ENCODE measurements at regions not wholly inside any gene's neighbourhood (a gene's known extent, or its start where the extent isn't known, plus 50 kb on each side); places are given as distances from the start of the nearest gene placed in this dataset.

- TF ChIP-seq, protein P1, sequence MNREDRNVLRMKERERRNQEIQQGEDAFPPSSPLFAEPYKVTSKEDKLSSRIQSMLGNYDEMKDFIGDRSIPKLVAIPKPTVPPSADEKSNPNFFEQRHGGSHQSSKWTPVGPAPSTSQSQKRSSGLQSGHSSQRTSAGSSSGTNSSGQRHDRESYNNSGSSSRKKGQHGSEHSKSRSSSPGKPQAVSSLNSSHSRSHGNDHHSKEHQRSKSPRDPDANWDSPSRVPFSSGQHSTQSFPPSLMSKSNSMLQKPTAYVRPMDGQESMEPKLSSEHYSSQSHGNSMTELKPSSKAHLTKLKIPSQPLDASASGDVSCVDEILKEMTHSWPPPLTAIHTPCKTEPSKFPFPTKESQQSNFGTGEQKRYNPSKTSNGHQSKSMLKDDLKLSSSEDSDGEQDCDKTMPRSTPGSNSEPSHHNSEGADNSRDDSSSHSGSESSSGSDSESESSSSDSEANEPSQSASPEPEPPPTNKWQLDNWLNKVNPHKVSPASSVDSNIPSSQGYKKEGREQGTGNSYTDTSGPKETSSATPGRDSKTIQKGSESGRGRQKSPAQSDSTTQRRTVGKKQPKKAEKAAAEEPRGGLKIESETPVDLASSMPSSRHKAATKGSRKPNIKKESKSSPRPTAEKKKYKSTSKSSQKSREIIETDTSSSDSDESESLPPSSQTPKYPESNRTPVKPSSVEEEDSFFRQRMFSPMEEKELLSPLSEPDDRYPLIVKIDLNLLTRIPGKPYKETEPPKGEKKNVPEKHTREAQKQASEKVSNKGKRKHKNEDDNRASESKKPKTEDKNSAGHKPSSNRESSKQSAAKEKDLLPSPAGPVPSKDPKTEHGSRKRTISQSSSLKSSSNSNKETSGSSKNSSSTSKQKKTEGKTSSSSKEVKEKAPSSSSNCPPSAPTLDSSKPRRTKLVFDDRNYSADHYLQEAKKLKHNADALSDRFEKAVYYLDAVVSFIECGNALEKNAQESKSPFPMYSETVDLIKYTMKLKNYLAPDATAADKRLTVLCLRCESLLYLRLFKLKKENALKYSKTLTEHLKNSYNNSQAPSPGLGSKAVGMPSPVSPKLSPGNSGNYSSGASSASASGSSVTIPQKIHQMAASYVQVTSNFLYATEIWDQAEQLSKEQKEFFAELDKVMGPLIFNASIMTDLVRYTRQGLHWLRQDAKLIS (CRISPR knock-in tag; IDR thresholded peaks at IDR 0.05; ENCODE audit: borderline replicate concordance): no peak
Observed at GRCh38 chr2:204416236-204416635, 129.0 kb upstream of the PARD3B start (continued).

DNA sequence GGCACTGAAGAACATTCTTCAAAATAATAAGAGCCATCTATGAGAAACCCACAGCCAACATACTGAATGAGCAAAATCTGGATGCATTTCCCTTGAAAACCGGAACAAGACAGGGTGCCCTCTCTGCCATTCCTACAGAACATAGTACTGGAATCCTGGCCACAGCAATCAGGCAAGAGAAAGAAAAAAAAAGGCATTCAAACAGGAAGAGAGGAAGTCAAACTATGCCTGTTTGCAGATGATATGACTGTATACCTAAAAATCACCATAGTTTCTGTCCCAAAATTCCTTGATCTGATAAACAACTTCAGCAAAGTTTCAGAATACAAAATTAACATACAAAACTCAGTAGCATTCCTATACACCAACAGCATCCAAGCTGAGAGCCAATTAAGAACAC lies 119.5 kb upstream of the PARD3B start:
- Mint-ChIP-seq H3K4me3 (no peak overlapping the region), H3K36me3 (no peaks in the 10 kb centered on the region), H3K4me1 (no peaks in the 10 kb centered on the region), H3K9me3 (peaks cover 7% of the 10 kb centered on the region), H3K27me3 (ENCODE audit: low read depth) (no peaks in the 10 kb centered on the region), H3K27ac (no peak overlapping the region)
- ChIA-PET CTCF (no interaction called here), POLR2A (no interaction called here)
- no peak for TF ChIP-seq KAT7 (CRISPR knock-in tag; IDR thresholded peaks at IDR 0.05; ENCODE audit: borderline replicate concordance)
- TF ChIP-seq, protein P2, sequence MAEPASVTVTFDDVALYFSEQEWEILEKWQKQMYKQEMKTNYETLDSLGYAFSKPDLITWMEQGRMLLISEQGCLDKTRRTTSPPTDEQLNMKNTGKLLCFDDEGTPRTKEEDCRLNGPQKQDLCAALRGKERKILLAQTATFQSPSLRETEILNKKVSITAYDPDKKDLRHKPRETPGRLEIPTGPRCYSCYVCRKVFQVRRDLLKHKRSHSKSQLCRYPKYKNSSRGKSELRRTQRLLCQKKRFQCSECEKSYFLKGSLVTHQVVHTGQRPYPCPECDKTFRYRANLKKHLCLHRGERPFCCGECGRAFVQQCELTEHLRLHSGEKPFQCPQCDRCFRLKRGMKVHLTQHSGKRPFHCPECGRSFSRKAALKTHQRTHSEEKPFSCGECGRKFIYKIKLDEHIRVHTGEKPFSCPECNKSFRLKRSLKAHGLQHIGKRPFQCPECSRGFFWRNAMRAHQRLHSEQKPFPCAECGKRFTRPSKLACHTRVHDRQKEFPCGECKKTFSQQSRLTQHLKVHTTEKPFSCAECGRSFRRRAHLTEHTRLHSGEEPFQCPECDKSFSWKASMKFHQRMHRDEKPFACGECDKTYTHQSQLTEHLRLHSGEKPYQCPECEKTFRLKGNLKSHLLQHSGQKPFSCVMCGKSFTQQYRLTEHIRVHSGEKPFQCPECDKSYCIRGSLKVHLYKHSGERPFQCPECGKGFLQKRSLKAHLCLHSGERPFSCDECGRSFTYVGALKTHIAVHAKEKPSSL (CRISPR knock-in tag; conservative IDR thresholded peaks at IDR 0.05): no peak
- no peak for TF ChIP-seq ZNF219 (CRISPR knock-in tag; IDR thresholded peaks at IDR 0.05; ENCODE audit: borderline replicate concordance)
- TF ChIP-seq PRRX2 (CRISPR knock-in tag; IDR thresholded peaks at IDR 0.05): no peak
- TF ChIP-seq, protein P1 (CRISPR knock-in tag; IDR thresholded peaks at IDR 0.05; ENCODE audit: borderline replicate concordance): no peak
- TF ChIP-seq FOXP1 (CRISPR knock-in tag; IDR thresholded peaks at IDR 0.05; ENCODE audit: borderline replicate concordance): no peak
- no peak for TF ChIP-seq ZNF423 (CRISPR knock-in tag; IDR thresholded peaks at IDR 0.05)
- TF ChIP-seq CREB1 (CRISPR knock-in tag; IDR thresholded peaks at IDR 0.05): no peak
- no peak for TF ChIP-seq ARID4B (CRISPR knock-in tag; IDR thresholded peaks at IDR 0.05; ENCODE audit: borderline replicate concordance)
- TF ChIP-seq CREM (CRISPR knock-in tag; IDR thresholded peaks at IDR 0.05): no peak
- no peak for TF ChIP-seq FOXK1 (CRISPR knock-in tag; IDR thresholded peaks at IDR 0.05)
- no peak for TF ChIP-seq CBFB (CRISPR knock-in tag; IDR thresholded peaks at IDR 0.05; ENCODE audit: low read depth)
- TF ChIP-seq IRF2 (CRISPR knock-in tag; IDR thresholded peaks at IDR 0.05; ENCODE audit: borderline replicate concordance, low read depth): no peak
- TF ChIP-seq FOXJ3 (CRISPR knock-in tag; IDR thresholded peaks at IDR 0.05; ENCODE audit: borderline replicate concordance): no peak
- no peak for TF ChIP-seq IRF1 (CRISPR knock-in tag; IDR thresholded peaks at IDR 0.05)
- TF ChIP-seq, protein P3, sequence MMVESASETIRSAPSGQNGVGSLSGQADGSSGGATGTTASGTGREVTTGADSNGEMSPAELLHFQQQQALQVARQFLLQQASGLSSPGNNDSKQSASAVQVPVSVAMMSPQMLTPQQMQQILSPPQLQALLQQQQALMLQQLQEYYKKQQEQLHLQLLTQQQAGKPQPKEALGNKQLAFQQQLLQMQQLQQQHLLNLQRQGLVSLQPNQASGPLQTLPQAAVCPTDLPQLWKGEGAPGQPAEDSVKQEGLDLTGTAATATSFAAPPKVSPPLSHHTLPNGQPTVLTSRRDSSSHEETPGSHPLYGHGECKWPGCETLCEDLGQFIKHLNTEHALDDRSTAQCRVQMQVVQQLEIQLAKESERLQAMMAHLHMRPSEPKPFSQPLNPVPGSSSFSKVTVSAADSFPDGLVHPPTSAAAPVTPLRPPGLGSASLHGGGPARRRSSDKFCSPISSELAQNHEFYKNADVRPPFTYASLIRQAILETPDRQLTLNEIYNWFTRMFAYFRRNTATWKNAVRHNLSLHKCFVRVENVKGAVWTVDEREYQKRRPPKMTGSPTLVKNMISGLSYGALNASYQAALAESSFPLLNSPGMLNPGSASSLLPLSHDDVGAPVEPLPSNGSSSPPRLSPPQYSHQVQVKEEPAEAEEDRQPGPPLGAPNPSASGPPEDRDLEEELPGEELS (CRISPR knock-in tag; IDR thresholded peaks at IDR 0.05): no peak
- no peak for TF ChIP-seq EMX1 (CRISPR knock-in tag; IDR thresholded peaks at IDR 0.05)
- no peak for TF ChIP-seq HMGA2 (CRISPR knock-in tag; IDR thresholded peaks at IDR 0.05)
- no peak for DNase-seq (ENCODE audit: low spot score)
- no peak for ATAC-seq
